ENCODE measurements at regions not wholly inside any gene's neighbourhood (a gene's known extent, or its start where the extent isn't known, plus 50 kb on each side); places are given as distances from the start of the nearest gene placed in this dataset.

DNA sequence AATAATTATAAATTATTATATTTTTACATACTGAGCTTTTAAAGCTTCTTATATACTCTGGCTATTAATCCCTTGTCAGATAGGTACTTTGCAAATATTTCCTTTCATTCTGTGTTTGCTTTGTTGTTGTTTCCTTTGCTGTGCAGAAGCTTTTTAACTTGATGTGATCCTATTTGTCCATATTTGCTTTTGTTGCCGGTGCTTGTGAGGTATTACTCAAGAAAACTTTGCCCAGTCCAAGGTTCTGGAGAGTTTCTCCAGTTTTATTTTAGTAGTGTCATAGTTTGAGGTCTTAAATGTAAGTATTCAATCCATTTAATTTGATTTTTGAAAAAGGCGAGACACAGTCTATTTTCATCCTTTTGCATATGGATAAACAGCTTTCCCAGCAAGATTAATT lies 1319.9 kb upstream of the PRR20A start:
- H3K27me3 ChIP-seq = no peaks in the 10 kb centered on the region
- no peak for DNase-seq
- H3K36me3 ChIP-seq = no peaks in the 10 kb centered on the region
- H3K27ac ChIP-seq = no peak overlapping the region
- intact Hi-C loops (cut with DNase I) = no loop called here
- 80 to 85% methylated on average over 2 of the region's 2 CpGs for WGBS, 2 donors
- no peaks in the 10 kb centered on the region for H3K9me3 ChIP-seq
- H3K4me1 ChIP-seq = no peaks in the 10 kb centered on the region
- no peak overlapping the region for H3K4me3 ChIP-seq (replicated peaks in 1 of 3)
- TF ChIP-seq CTCF (IDR thresholded peaks at IDR 0.05) (no peak), POLR2A (IDR thresholded peaks at IDR 0.05) (no peak)

DNA sequence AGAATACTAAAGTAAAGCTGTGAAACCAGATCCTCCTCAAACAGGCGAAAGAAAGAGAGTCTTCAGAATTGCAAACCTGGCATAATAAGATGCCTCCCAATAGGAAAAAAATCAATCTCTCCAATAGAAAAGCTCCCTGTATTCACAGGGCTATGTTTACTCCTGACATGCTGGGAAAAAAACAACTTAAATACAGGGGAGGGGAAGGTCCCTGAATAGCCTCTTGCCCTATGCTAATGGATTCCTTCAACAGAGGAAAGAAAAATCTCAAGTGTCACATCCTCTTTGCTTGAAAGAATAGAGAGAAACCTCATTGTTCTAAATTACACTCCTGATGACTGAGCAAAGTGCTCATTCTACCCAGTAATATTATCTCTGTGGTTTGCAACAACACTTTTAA lies 1271.1 kb upstream of the PRR20A start:
- intact Hi-C loops (cut with DNase I) = no loop called here

GRCh38 chr13:55887561-55887960 lies 1253.2 kb upstream of the PRR20A start:
- WGBS, 2 donors = 83 to 95% methylated on average over 1 of the region's 1 CpG
- H3K9me3 ChIP-seq = no peaks in the 10 kb centered on the region
- no peaks in the 10 kb centered on the region for H3K36me3 ChIP-seq
- TF ChIP-seq CTCF (IDR thresholded peaks at IDR 0.05) (no peak), POLR2A (IDR thresholded peaks at IDR 0.05) (no peak)
- no peak for DNase-seq
- H3K4me3 ChIP-seq (replicated peaks in 1 of 3) = no peak overlapping the region
- H3K27ac ChIP-seq = no peak overlapping the region
- H3K4me1 ChIP-seq = no peaks in the 10 kb centered on the region
- intact Hi-C loops (cut with DNase I) = no loop called here
- no peaks in the 10 kb centered on the region for H3K27me3 ChIP-seq

More for the DNA sequence above, 1271.1 kb upstream of the PRR20A start:
- 56 to 86% methylated on average over 1 of the region's 1 CpG for WGBS, 2 donors
- Histone ChIP-seq H3K27me3 (no peaks in the 10 kb centered on the region), H3K36me3 (no peaks in the 10 kb centered on the region), H3K4me3 (replicated peaks in 1 of 3) (no peak overlapping the region), H3K9me3 (no peaks in the 10 kb centered on the region), H3K4me1 (no peaks in the 10 kb centered on the region), H3K27ac (no peak overlapping the region)
- TF ChIP-seq POLR2A (IDR thresholded peaks at IDR 0.05) (no peak), CTCF (IDR thresholded peaks at IDR 0.05) (no peak)
- no peak for DNase-seq

GRCh38 chr13:55893540-55893939 lies 1247.2 kb upstream of the PRR20A start:
- TF ChIP-seq POLR2A (IDR thresholded peaks at IDR 0.05) (no peak), CTCF (IDR thresholded peaks at IDR 0.05) (no peak)
- Histone ChIP-seq H3K4me3 (replicated peaks in 1 of 3) (no peak overlapping the region), H3K27me3 (no peaks in the 10 kb centered on the region), H3K27ac (no peak overlapping the region), H3K9me3 (no peaks in the 10 kb centered on the region), H3K36me3 (no peaks in the 10 kb centered on the region), H3K4me1 (no peaks in the 10 kb centered on the region)
- WGBS, 2 donors = 83 to 84% methylated on average over 3 of the region's 3 CpGs
- intact Hi-C loops (cut with DNase I) = no loop called here
- no peak for DNase-seq

- Histone ChIP-seq H3K4me1 (no peaks in the 10 kb centered on the region), H3K27me3 (no peaks in the 10 kb centered on the region), H3K36me3 (no peaks in the 10 kb centered on the region), H3K27ac (no peak overlapping the region), H3K4me3 (replicated peaks in 1 of 3) (no peak overlapping the region), H3K9me3 (no peaks in the 10 kb centered on the region)
- intact Hi-C loops (cut with DNase I) = no loop called here
- no peak for TF ChIP-seq CTCF (IDR thresholded peaks at IDR 0.05)
- DNase-seq = no peak
- WGBS, 2 donors = 81 to 87% methylated on average over 5 of the region's 5 CpGs
Observed at GRCh38 chr13:55937180-55937579, 1203.5 kb upstream of the PRR20A start.

Measured in thyroid gland (tissue), 4 donors.